ENCODE measurements at regions not wholly inside any gene's neighbourhood (a gene's known extent, or its start where the extent isn't known, plus 50 kb on each side); places are given as distances from the start of the nearest gene placed in this dataset.

DNA sequence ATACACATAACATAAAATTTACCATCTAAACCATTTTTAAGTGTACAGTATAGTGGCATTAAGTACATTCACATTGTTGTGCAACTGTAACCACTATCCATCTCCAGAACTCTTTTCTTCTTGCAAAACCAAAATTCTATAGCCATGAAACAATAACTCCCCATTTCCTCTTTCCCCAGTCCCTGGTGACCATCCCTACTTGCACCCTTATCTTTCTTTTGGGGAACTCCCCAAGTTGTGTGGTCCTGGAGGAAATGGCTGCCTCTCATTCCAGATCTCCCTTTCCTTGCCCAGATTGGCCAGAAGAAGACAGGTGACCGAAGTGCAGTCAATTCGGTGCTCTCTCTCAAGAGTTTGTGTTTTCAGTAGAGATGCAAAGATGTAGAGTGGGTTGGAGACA, 389.6 kb upstream of the C1orf87 start:
- H3K27me3 ChIP-seq (ENCODE audit: control insufficient read depth, insufficient read depth, low read length): no peaks in the 10 kb centered on the region
- H3K27ac ChIP-seq (ENCODE audit: low read depth, low read length): no peak overlapping the region
- no peaks in the 10 kb centered on the region for H3K36me3 ChIP-seq (ENCODE audit: control insufficient read depth, insufficient read depth, low read length)
- H3K4me1 ChIP-seq (ENCODE audit: control insufficient read depth, insufficient read depth, low read length): no peaks in the 10 kb centered on the region
- no peak for DNase-seq (ENCODE audit: low read depth in 4 of 6, low spot score in 6 of 6)
- WGBS (ENCODE audit: insufficient coverage): 100% methylated on average over 2 of the region's 2 CpGs
- no peak overlapping the region for H3K4me3 ChIP-seq (ENCODE audit: low read depth, low read length)
- peaks cover 1% of the 10 kb centered on the region for H3K9me3 ChIP-seq (ENCODE audit: control insufficient read depth, insufficient read depth, low read length)

DNA sequence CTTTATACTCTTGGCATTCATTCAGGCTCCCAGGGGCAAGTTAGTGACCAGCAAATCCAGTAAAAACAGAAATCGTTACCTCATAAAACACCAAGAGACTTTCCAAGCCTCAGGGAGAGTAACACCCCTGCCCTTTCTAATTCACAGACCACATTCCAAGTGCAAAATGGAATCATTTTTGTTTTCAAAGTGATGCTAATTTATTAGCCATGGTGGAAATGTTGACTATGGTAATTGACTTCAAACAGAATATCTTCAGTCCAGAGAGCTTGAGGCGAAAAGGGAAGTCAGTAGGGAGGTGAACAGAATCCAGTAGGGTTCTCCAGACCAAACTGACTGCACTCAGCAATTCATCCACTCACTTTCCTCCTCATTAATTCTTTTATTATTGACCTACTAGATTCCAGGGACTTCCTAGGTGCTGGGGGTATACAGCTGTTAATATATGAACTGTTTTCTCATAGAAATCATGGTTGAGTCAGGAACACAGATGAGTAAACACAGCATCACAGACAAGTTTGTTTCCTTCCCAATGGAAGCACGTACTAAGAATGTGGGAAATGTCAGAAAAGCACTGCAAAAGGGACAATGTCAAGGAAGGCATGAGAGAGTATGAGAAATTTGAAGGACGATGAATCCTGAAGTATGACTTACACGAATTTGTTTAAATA, 388.5 kb upstream of the C1orf87 start:
- DNase-seq (ENCODE audit: low read depth in 4 of 6, low spot score in 6 of 6): peak in 1 of 6 donors; percentile 4
- WGBS (ENCODE audit: insufficient coverage): 50% methylated on average over 1 of the region's 5 CpGs
- Histone ChIP-seq H3K36me3 (ENCODE audit: control insufficient read depth, insufficient read depth, low read length) (no peaks in the 10 kb centered on the region), H3K27me3 (ENCODE audit: control insufficient read depth, insufficient read depth, low read length) (no peaks in the 10 kb centered on the region), H3K4me1 (ENCODE audit: control insufficient read depth, insufficient read depth, low read length) (no peaks in the 10 kb centered on the region), H3K27ac (ENCODE audit: low read depth, low read length) (no peak overlapping the region), H3K9me3 (ENCODE audit: control insufficient read depth, insufficient read depth, low read length) (peaks cover 4% of the 10 kb centered on the region), H3K4me3 (ENCODE audit: low read depth, low read length) (no peak overlapping the region)

DNA sequence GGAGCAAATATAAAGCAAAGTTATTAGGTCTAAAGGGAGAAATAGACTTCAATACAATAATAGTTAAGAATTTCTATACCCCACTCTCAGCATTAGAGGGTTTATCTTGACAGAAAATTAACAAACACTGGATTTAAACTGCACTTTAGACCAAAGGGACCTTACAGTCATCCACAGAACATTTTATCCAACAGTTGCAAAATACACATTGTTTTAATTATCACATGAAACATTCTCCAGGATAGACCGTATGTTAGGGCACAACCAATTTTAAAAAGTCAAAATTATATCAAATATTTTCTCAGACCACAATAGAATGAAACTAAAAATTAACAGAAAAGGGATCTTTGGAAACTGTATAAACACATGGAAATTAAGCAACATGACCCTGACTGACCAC, 384.5 kb upstream of the C1orf87 start:
- WGBS (ENCODE audit: insufficient coverage): no CpG with 5 or more reads among the region's 1 CpG
- no peaks in the 10 kb centered on the region for H3K36me3 ChIP-seq (ENCODE audit: control insufficient read depth, insufficient read depth, low read length)
- H3K4me1 ChIP-seq (ENCODE audit: control insufficient read depth, insufficient read depth, low read length): no peaks in the 10 kb centered on the region
- peaks cover 4% of the 10 kb centered on the region for H3K9me3 ChIP-seq (ENCODE audit: control insufficient read depth, insufficient read depth, low read length)
- H3K27ac ChIP-seq (ENCODE audit: low read depth, low read length): no peak overlapping the region
- no peak for DNase-seq (ENCODE audit: low read depth in 4 of 6, low spot score in 6 of 6)
- H3K27me3 ChIP-seq (ENCODE audit: control insufficient read depth, insufficient read depth, low read length): no peaks in the 10 kb centered on the region
- no peak overlapping the region for H3K4me3 ChIP-seq (ENCODE audit: low read depth, low read length)

DNA sequence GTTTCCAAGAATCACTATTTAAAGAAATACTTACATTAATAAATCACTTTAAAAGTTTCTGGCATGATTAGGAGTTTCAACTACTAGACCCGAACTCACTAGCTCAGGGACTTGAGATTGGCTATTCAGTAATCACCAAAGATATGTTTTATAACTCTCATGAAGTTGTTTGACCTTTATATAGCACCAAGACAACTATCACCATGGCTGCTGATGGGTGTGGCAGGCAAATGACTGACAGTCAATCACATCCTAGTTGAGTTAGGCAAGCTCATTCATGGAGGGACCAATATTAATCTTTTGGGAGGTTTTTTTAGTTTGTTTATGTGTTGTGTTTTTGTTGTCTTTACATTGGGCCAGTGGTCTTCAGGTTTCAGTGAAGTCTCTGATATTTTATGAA, 376.3 kb upstream of the C1orf87 start:
- no peak for DNase-seq (ENCODE audit: low read depth in 4 of 6, low spot score in 6 of 6)
- WGBS (ENCODE audit: insufficient coverage): no CpG with 5 or more reads among the region's 1 CpG
- Histone ChIP-seq H3K27ac (ENCODE audit: low read depth, low read length) (no peak overlapping the region), H3K27me3 (ENCODE audit: control insufficient read depth, insufficient read depth, low read length) (no peaks in the 10 kb centered on the region), H3K36me3 (ENCODE audit: control insufficient read depth, insufficient read depth, low read length) (no peaks in the 10 kb centered on the region), H3K4me1 (ENCODE audit: control insufficient read depth, insufficient read depth, low read length) (no peaks in the 10 kb centered on the region), H3K4me3 (ENCODE audit: low read depth, low read length) (no peak overlapping the region), H3K9me3 (ENCODE audit: control insufficient read depth, insufficient read depth, low read length) (no peaks in the 10 kb centered on the region)

DNA sequence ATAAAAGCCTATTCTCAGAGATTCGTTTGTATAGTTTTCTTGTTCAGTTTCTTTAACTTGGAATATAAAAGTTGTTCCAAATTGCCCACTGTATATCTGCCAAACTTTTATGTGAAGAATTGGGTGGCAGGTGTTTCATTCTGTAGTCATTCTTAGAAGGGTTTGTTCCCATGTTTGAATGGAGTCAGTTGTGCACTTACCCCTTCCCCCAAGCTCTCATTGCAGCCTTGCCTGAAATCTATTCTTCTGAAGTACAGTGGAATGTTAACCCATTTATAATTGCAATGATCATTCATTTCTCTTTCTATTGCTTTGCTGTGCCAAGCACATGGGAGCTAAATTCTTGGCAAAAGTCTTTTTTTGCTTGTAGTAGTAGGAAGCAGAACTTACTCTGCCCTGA, 375.3 kb upstream of the C1orf87 start:
- Histone ChIP-seq H3K27ac (ENCODE audit: low read depth, low read length) (peak overlapping the region; percentile 22), H3K27me3 (ENCODE audit: control insufficient read depth, insufficient read depth, low read length) (no peaks in the 10 kb centered on the region), H3K36me3 (ENCODE audit: control insufficient read depth, insufficient read depth, low read length) (no peaks in the 10 kb centered on the region), H3K4me1 (ENCODE audit: control insufficient read depth, insufficient read depth, low read length) (no peaks in the 10 kb centered on the region), H3K4me3 (ENCODE audit: low read depth, low read length) (no peak overlapping the region), H3K9me3 (ENCODE audit: control insufficient read depth, insufficient read depth, low read length) (no peaks in the 10 kb centered on the region)
- DNase-seq (ENCODE audit: low read depth in 4 of 6, low spot score in 6 of 6): peak in 4 of 6 donors; percentile 31 to 79 (median 52)
- no CpG with 5 or more reads among the region's 1 CpG for WGBS (ENCODE audit: insufficient coverage)

DNA sequence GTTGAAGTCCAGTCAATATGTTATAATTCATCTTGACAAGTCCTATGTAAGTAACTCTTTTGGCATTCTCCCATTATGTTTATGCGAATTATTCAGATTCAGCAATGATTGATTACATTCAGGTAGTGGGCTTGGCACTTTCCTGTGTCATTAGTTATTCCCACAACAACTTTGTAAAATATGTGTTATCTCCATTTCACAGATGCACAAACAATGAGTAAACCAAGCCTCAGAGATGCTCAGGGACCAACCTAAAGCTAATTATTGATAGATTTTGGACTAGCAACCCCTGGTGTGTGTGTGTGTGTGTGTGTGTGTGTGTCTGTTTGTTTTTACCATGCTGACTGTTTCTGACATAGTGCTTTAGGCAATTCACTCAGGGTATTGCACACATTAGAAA, 371.1 kb upstream of the C1orf87 start:
- DNase-seq (ENCODE audit: low read depth in 4 of 6, low spot score in 6 of 6): no peak
- Histone ChIP-seq H3K27ac (ENCODE audit: low read depth, low read length) (no peak overlapping the region), H3K9me3 (ENCODE audit: control insufficient read depth, insufficient read depth, low read length) (no peaks in the 10 kb centered on the region), H3K4me1 (ENCODE audit: control insufficient read depth, insufficient read depth, low read length) (no peaks in the 10 kb centered on the region), H3K36me3 (ENCODE audit: control insufficient read depth, insufficient read depth, low read length) (no peaks in the 10 kb centered on the region), H3K4me3 (ENCODE audit: low read depth, low read length) (no peak overlapping the region), H3K27me3 (ENCODE audit: control insufficient read depth, insufficient read depth, low read length) (no peaks in the 10 kb centered on the region)
- no CpG with 5 or more reads among the region's 1 CpG for WGBS (ENCODE audit: insufficient coverage)

DNA sequence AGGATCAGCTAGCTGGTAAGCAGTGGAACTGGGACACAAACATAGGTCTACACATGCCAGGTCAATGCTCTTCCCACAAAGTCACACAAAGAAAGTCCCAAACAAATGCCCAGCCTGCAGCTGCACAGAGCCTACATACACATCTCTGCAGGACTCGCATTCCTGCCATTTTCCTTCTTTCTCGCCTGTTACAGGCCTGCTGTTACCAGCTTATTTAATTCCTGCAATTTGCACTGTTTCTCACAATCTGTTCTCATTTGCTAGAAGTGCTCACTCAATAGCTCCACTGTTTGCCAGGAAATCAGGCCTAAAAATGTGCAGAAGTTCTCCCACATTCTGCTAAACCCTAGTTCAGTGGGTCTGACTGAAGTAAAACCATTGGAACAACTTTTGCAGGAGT, 362.6 kb upstream of the C1orf87 start:
- peak in 2 of 6 donors; percentile 65 to 76 for DNase-seq (ENCODE audit: low read depth in 4 of 6, low spot score in 6 of 6)
- H3K9me3 ChIP-seq (ENCODE audit: control insufficient read depth, insufficient read depth, low read length): peaks cover 3% of the 10 kb centered on the region
- H3K4me3 ChIP-seq (ENCODE audit: low read depth, low read length): no peak overlapping the region
- peak overlapping the region; percentile 15 for H3K27ac ChIP-seq (ENCODE audit: low read depth, low read length)
- H3K27me3 ChIP-seq (ENCODE audit: control insufficient read depth, insufficient read depth, low read length): no peaks in the 10 kb centered on the region
- no peaks in the 10 kb centered on the region for H3K36me3 ChIP-seq (ENCODE audit: control insufficient read depth, insufficient read depth, low read length)
- WGBS (ENCODE audit: insufficient coverage): 34% methylated on average over 2 of the region's 2 CpGs
- no peaks in the 10 kb centered on the region for H3K4me1 ChIP-seq (ENCODE audit: control insufficient read depth, insufficient read depth, low read length)

DNA sequence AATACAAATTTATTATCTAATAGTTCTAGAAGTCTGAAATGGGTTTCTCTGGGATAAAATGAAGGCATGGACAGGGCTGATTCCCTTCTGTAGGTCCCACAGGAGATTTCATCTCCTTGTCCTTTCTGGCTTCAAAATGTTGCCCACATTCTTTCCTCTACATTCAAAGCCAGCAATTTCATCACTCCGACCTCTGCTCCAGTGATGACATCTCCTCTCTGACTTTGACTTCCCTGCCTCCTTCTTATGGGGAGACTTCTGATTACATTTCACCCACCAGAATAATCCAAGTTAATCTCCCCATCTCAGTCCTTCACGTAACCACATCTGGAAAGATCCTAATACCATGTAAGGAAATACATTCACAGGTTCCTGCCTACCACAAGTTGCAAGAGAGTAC, 358.0 kb upstream of the C1orf87 start:
- Histone ChIP-seq H3K9me3 (ENCODE audit: control insufficient read depth, insufficient read depth, low read length) (peaks cover 3% of the 10 kb centered on the region), H3K27me3 (ENCODE audit: control insufficient read depth, insufficient read depth, low read length) (no peaks in the 10 kb centered on the region), H3K27ac (ENCODE audit: low read depth, low read length) (no peak overlapping the region), H3K4me1 (ENCODE audit: control insufficient read depth, insufficient read depth, low read length) (no peaks in the 10 kb centered on the region), H3K36me3 (ENCODE audit: control insufficient read depth, insufficient read depth, low read length) (no peaks in the 10 kb centered on the region), H3K4me3 (ENCODE audit: low read depth, low read length) (no peak overlapping the region)
- no peak for DNase-seq (ENCODE audit: low read depth in 4 of 6, low spot score in 6 of 6)
- WGBS (ENCODE audit: insufficient coverage): 89% methylated on average over 1 of the region's 2 CpGs

DNA sequence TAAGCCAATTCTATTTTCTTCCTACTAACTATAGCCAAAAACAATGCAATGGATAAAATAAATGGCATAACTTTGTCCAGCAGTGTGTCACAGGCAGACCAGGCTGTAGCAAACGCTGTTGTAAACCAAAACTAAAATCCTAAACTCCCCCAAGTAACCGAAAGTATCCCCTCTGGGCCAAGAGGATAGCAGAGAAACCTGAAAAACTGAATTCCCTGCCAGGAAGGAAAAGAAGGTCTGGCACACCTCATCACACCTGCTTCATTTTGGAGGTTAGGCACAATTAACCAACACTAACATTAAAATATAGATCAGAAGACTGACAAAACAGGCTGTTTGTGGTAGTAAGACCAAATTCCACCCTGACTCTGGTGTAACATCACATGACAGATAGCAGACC, 356.8 kb upstream of the C1orf87 start:
- Histone ChIP-seq H3K4me1 (ENCODE audit: control insufficient read depth, insufficient read depth, low read length) (no peaks in the 10 kb centered on the region), H3K9me3 (ENCODE audit: control insufficient read depth, insufficient read depth, low read length) (peaks cover 3% of the 10 kb centered on the region), H3K4me3 (ENCODE audit: low read depth, low read length) (no peak overlapping the region), H3K36me3 (ENCODE audit: control insufficient read depth, insufficient read depth, low read length) (no peaks in the 10 kb centered on the region), H3K27ac (ENCODE audit: low read depth, low read length) (no peak overlapping the region), H3K27me3 (ENCODE audit: control insufficient read depth, insufficient read depth, low read length) (no peaks in the 10 kb centered on the region)
- WGBS (ENCODE audit: insufficient coverage): 77% methylated on average over 2 of the region's 2 CpGs
- DNase-seq (ENCODE audit: low read depth in 4 of 6, low spot score in 6 of 6): no peak

DNA sequence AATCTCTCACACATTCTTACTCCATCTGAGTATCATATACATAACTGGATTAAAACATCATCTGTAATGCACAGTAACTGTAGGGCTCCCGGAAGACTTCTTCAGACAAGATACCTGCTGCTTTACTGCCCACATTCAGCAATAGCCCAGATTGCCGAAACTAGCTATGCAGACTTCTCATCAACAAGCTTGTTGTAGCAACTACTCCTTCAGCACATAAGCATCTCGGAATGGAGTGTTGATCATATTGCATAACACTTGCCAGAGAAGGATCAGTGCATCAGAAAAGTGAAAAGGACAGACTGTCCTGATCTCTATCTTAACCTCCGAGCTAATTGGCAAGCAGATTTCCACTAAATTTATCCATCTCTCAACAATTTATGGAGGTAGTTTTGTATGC, 354.6 kb upstream of the C1orf87 start:
- no peaks in the 10 kb centered on the region for H3K27me3 ChIP-seq (ENCODE audit: control insufficient read depth, insufficient read depth, low read length)
- no peak overlapping the region for H3K4me3 ChIP-seq (ENCODE audit: low read depth, low read length)
- H3K27ac ChIP-seq (ENCODE audit: low read depth, low read length): no peak overlapping the region
- H3K9me3 ChIP-seq (ENCODE audit: control insufficient read depth, insufficient read depth, low read length): no peaks in the 10 kb centered on the region
- no peaks in the 10 kb centered on the region for H3K36me3 ChIP-seq (ENCODE audit: control insufficient read depth, insufficient read depth, low read length)
- 55% methylated on average over 2 of the region's 4 CpGs for WGBS (ENCODE audit: insufficient coverage)
- no peaks in the 10 kb centered on the region for H3K4me1 ChIP-seq (ENCODE audit: control insufficient read depth, insufficient read depth, low read length)
- DNase-seq (ENCODE audit: low read depth in 4 of 6, low spot score in 6 of 6): peak in 1 of 6 donors; percentile 85

Measured in spinal cord (tissue), 9 donors.